ENCODE measurements at regions not wholly inside any gene's neighbourhood (a gene's known extent, or its start where the extent isn't known, plus 50 kb on each side); places are given as distances from the start of the nearest gene placed in this dataset.

DNA sequence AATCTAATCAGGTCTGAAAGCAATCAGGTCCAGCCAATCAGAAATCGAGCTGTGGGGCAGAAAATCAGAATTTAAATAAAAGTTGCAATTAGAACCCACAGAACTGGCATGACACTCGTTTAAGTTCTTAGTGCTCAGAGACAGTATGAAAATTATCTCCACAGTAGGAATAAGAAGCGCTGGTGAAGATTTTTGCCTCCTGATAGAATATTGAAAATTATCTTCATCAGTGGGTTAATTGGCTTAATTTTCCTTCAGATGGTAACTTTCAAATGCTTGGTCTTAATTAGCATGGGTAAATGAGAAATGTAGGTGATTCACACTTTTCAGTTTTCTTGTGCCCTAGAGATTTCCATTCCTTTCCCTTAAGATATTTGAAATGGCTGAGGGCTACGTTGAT, 109.1 kb upstream of the MDFIC2 start:
- Histone ChIP-seq H3K36me3 (ENCODE audit: insufficient read depth, low read length) (no peaks in the 10 kb centered on the region), H3K27me3 (ENCODE audit: insufficient read depth, low read depth, low read length) (no peaks in the 10 kb centered on the region), H4K20me1 (ENCODE audit: insufficient read depth) (no peaks in the 10 kb centered on the region), H3K4me3 (ENCODE audit: low read length) (no peak overlapping the region), H3K79me2 (replicated peaks; ENCODE audit: insufficient read depth, low read length) (no peaks in the 10 kb centered on the region), H3K9me3 (ENCODE audit: low read length) (no peaks in the 10 kb centered on the region), H3K9ac (ENCODE audit: low read length) (no peak overlapping the region), H2AFZ (ENCODE audit: low read depth, low read length) (no peak overlapping the region), H3K9me2 (ENCODE audit: insufficient read depth, low read length) (no peaks in the 10 kb centered on the region), H3K27ac (ENCODE audit: low read length) (no peak overlapping the region), H3K4me2 (ENCODE audit: low read length) (no peak overlapping the region), H3F3A (ENCODE audit: insufficient read depth, low read length, poor library complexity, severe bottlenecking) (no peaks in the 10 kb centered on the region)
- TF ChIP-seq TAF1 (IDR thresholded peaks at IDR 0.05; ENCODE audit: low read depth) (no peak), MXI1 (conservative IDR thresholded peaks at IDR 0.05; ENCODE audit: poor library complexity, severe bottlenecking) (no peak), REST (IDR thresholded peaks at IDR 0.05; ENCODE audit: borderline replicate concordance) (no peak), SMC3 (conservative IDR thresholded peaks at IDR 0.05; ENCODE audit: poor library complexity) (no peak), RAD21 (conservative IDR thresholded peaks at IDR 0.05) (no peak), EP300 (conservative IDR thresholded peaks at IDR 0.05; ENCODE audit: poor library complexity, severe bottlenecking) (no peak), POLR2AphosphoS5 (IDR thresholded peaks at IDR 0.05) (no peak), EZH2 (IDR thresholded peaks at IDR 0.05; ENCODE audit: borderline replicate concordance, insufficient read depth, low read length, poor library complexity, severe bottlenecking) (no peak), CTCF (IDR thresholded peaks at IDR 0.05; ENCODE audit: poor library complexity, severe bottlenecking) (no peak)

GRCh38 chr3:70409018-70409417, 96.6 kb upstream of the MDFIC2 start:
- H3K9me3 ChIP-seq (ENCODE audit: low read length) = no peaks in the 10 kb centered on the region
- no peaks in the 10 kb centered on the region for H3F3A ChIP-seq (ENCODE audit: insufficient read depth, low read length, poor library complexity, severe bottlenecking)
- H3K4me2 ChIP-seq (ENCODE audit: low read length) = no peak overlapping the region
- TF ChIP-seq EP300 (conservative IDR thresholded peaks at IDR 0.05; ENCODE audit: poor library complexity, severe bottlenecking) (no peak), RAD21 (conservative IDR thresholded peaks at IDR 0.05) (no peak), MXI1 (conservative IDR thresholded peaks at IDR 0.05; ENCODE audit: poor library complexity, severe bottlenecking) (no peak), SMC3 (conservative IDR thresholded peaks at IDR 0.05; ENCODE audit: poor library complexity) (no peak), TAF1 (IDR thresholded peaks at IDR 0.05; ENCODE audit: low read depth) (no peak), REST (IDR thresholded peaks at IDR 0.05; ENCODE audit: borderline replicate concordance) (no peak), POLR2AphosphoS5 (IDR thresholded peaks at IDR 0.05) (no peak), CTCF (IDR thresholded peaks at IDR 0.05; ENCODE audit: poor library complexity, severe bottlenecking) (no peak), EZH2 (IDR thresholded peaks at IDR 0.05; ENCODE audit: borderline replicate concordance, insufficient read depth, low read length, poor library complexity, severe bottlenecking) (no peak)
- H3K4me3 ChIP-seq (ENCODE audit: low read length) = no peak overlapping the region
- H2AFZ ChIP-seq (ENCODE audit: low read depth, low read length) = no peak overlapping the region
- H3K27me3 ChIP-seq (ENCODE audit: insufficient read depth, low read depth, low read length) = no peaks in the 10 kb centered on the region
- no peaks in the 10 kb centered on the region for H3K9me2 ChIP-seq (ENCODE audit: insufficient read depth, low read length)
- no peak overlapping the region for H3K9ac ChIP-seq (ENCODE audit: low read length)
- no peaks in the 10 kb centered on the region for H4K20me1 ChIP-seq (ENCODE audit: insufficient read depth)
- H3K79me2 ChIP-seq (replicated peaks; ENCODE audit: insufficient read depth, low read length) = no peaks in the 10 kb centered on the region
- no peak overlapping the region for H3K27ac ChIP-seq (ENCODE audit: low read length)
- no peaks in the 10 kb centered on the region for H3K36me3 ChIP-seq (ENCODE audit: insufficient read depth, low read length)

Measured in neural cell (in vitro differentiated cells).